GM18519 (cell line): ENCODE measurements at regions not wholly inside any gene's neighbourhood (a gene's known extent, or its start where the extent isn't known, plus 50 kb on each side); places are given as distances from the start of the nearest gene placed in this dataset.
"Not testable (repeated sequence)": the region's sequence is repeated elsewhere in the genome, so short reads cannot be mapped to it uniquely, and the experiment has no call there.

Source experiments
- ATAC-seq: cut with Tn5 transposase; IDR thresholded peaks from one replicate; pipeline ENCODE4 v1.9.1; 2021; ENCODE audit warnings: mild to moderate bottlenecking, moderate library complexity; ENCODE audit not compliant: unreplicated experiment, low FRiP score

DNA sequence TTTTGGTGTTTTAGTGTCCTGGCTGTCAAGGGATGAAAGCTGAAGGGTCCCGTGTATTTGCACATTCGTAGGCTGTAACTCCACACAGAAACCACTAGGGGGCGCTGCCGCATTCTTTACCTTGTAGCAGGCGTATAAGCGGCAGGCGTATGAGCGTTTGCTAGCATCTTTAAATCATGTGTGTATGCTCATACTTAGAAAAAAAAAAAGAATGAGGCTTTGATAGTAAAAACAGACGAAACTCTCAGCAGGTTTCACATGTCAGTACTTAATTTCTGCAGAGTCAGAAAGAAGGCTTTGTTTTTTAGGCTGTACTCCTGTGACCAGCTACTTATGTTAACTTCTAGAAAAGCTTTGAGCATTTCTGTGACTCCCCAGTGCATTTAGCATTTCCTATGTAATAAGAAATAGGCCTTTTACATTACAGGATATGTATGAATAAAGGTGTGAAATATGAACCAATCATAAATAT is 218.8 kb upstream of the ADAMTSL1 start:
- peak; percentile 92 for ATAC-seq

DNA sequence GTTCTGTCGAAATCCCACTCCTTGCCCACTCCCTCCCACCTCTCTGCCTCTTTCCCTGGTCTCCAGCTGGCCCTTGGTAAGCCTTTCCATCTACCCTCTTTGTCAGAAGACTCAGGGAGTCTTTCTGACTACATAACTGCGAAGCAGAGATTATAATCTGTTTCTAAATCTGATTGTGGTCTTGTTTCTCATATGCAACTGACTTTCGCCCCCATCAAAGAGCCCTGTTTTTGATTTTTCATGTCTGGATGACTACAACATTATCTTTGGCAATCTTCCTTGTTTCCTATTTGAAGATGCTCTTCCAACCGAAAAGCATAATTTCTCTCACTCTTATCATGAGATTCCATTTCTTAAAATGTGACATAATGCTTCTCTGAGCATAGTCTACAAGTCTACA is 218.2 kb upstream of the ADAMTSL1 start:
- no peak for ATAC-seq

DNA sequence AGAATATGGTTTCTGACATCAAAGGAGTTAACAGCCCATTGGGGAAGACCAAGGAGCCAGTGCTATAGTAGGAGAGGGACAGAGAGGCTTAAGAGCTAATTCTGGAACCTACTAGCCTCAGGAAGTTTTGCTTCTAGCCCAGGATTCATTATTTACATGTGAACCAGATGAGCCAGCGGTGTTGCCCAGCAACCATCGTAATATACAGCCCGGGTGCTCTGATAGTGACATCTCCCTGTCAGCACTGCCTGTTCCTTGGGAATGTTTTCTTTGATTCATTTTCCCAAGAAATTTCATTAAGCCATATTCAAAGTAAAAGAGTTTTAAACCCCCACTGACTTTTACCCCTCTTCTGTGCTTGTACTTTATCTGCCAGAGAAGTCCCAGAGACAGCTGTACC is 217.4 kb upstream of the ADAMTSL1 start:
- ATAC-seq = no peak

DNA sequence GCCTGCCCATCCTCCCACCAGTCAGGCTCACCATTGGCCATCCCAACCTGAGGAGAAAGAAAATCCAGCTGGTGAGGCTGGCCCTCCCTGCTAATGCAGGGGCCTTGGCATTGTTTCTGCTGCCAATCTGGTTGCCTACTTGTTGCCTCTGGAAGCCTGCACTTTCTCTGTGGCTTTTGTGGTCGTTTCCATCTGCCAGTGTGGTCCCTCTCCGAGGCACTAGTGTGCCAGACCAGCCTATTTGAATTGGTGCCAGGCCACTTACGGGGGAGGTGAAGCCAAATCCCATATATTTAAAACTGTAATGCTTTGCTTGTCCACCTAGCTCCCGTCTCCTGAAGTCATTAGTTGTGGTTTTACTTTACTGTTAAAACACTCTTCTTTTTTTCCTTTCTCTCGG is 213.4 kb upstream of the ADAMTSL1 start:
- no peak for ATAC-seq

DNA sequence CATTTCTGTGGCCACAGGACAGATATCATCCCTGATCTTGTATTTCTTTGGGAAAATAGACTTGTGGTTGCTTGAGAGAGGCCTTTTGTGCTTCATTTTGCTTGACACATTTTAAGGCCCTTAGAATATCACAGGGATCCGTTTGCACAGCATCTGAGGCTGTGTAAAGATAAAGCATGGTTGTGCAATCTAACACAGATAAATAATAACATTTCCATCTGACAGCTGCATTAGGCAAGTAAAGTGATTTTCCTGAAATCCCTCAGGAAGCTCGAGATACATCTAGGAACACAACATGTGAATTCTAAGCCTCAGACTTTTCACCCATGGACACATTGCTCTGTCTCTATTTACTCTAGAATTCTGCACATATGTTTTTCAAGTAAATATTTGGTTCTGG is 212.8 kb upstream of the ADAMTSL1 start:
- ATAC-seq = no peak

DNA sequence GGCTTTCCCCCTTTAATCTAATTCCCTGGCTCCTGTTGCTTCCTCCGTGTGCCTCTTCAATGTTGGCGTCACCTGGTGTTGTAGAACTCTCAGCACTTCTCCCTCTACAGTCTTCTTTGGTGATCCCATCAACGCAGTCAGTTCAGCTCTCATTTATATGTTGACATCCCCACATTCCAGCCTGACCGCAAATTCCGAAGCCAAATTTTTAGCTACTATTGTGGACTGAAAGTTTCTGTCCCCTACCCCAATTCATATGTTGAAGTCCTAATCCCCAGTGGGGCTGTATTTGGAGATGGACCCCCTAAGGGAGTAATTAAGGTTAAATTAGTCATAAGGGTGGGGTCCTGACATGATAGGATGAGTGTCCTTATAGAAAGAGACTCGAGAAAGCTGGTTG is 210.6 kb upstream of the ADAMTSL1 start:
- no peak for ATAC-seq

DNA sequence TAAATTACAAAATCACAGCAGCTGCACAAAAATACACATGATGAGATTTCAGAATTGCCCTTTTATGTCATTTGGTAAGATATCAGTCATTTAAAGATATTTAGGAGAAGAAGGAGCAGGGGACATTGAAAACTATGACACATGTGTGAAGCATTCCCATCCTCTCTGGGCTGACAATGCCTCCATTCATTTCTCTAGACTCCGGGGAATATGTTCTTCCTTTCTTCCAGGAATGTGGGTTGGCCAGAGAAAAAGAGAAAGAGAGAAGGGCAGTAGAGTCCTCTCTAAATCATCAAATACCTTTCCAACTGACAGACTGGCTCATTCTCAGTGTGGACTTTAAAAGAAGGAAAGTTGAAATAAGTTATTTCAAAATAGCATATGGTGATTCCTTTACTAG is 205.6 kb upstream of the ADAMTSL1 start:
- no peak for ATAC-seq

DNA sequence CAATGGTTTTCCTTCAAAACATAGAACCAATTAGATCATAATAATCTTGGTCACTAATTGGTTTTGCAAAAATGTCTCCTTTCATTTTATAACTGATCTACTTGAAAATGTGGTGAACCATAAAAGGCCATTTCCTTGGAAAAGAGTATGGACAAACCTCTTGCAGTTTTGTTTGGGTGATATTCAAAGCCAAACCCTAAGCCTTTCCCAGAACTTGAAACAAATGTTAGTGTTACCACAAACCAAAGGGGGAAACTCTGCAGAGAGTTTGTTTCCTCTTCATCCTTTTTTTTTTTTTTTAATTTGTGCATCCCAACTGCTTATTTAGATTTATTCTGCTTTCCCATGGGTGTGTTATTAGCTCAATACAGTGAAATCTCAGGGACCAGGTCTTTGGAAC is 204.4 kb upstream of the ADAMTSL1 start:
- ATAC-seq = no peak

DNA sequence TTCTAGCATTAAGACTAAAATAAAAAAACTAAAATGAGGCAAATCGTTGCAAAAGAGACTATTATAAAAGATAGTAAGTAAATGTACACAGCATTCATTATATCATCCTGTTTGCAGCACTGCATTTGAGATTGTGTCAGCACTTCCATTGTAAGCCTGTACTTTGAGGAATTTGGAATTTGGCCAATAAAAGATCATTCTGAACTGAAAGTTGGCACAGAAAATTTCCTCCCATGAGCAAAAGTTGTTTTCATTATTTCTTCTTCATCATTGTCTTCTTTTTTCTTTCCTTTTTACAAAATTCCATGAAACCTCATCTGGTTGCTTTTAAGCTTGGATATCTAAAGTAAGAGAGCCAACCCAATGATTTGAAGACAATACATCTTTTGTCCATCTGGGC is 199.3 kb upstream of the ADAMTSL1 start:
- no peak for ATAC-seq

DNA sequence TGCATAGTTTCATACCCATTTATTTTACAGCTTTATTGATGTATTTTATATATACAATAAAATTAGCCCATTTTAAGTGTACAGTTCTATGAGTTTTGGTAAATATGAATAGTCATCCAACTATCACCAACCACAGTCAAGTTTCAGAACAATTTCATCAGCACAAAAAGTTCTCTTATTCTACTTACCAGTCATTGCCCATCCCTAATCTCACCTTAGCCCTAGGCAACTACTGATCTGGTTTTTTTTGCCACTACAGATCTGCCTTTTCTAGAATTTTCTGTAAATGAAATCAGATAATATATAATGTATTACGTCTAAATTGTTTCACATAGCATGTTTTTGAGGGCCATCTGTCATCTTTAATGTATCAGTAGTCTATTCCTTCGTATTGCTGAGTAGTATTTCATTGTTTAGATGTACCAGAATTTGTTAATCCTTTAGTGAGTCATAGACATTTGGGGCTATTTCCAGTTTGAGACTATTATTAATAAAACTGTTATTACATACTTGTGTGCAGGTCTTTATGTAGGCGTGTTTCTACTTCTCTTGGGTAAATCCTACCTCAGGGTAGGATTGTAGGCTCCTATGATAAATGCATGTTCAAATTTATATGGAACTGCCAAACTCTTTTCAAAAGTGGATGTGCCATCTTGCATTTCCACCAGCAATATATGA is 198.5 kb upstream of the ADAMTSL1 start:
- ATAC-seq = no peak

DNA sequence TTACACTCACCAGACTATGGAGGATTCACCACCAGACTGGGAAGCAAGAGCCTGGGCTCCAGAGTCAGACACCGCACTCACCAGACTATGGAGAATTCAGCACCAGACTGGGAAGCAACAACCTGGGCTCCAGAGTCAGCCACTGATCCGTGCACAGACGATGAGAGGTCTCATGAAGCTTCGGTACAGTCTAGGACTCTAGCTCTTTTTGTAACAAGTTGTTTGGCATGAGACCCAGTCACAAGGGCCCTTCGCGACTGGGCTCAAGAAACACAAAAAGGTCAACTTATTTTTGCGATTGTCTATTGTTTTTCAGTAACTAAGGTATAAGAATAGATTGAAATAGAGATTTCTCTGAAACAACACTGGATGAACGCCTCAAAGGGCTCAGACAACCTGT is 192.7 kb upstream of the ADAMTSL1 start:
- ATAC-seq = no peak

DNA sequence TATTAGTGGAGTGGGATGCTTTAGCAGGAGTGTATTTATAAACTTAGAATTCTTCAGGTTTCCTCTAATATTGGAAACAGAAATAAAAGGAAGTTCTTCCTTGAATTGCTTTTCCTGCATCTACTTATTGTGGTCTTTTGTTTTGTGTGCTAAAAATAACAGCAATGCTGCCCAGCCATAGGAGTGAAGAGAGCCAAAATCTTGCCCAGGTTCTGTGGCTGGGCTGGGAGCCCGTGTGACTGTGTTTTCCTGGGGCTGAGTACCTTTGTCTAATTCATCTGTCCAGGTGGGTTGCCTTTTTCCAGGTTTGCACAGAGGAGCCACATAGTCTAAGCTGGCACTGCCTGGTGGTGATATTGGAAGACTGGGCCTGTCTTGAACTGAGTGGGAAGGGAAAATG is 179.7 kb upstream of the ADAMTSL1 start:
- no peak for ATAC-seq

DNA sequence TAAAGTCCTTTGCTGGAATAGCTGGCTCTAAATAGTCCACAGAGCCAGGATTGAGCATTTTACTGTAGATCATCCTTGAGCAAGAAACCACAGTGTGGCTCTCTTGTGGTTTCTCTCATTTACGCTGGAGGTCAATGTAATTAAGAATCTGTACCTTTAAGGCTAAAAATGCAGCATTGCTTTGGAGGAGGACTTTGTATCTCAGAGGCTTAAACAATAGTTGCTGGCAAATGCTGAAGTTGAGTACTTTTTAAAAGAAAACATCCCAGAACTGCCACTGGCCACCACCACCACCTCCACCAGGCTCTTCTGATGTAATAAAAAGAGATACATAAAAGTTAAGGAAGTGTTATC is 177.3 kb upstream of the ADAMTSL1 start:
- ATAC-seq = no peak

DNA sequence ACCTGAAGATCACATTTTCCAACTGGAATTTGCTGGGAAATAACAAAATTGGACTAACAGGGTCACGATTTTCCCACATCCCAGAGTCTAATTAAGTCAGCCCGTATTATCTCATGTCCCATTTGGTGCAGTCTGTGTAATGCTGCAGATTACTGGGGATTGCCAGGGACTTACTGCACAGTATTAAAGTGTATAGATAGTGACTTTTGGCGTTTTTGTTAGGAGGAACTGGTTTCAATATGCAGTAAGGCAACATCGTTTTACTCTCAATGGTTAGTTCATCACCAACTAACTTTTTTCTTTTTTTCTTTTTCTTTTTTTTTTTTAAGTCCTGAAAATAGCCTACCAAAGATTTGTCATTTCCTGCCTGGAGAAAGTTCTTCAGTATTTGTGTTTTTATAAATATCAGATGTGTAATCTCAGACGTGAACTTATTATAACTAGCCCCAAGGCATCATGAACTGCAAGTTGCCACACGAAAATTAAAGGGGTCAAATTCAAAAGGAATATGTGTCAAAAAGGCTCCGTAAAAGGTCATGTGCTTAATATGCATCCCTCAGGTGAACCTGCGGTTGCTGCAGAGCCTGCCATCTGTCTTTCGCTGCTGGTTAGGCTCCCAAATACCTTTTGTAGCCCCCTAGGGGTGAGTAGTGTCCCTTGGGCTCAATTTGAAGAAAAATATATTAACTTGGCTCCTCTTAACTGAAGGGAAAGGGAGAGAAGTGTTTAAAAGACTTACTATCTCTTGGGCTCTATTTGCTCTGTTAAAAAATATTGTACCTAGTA is 176.7 kb upstream of the ADAMTSL1 start:
- no peak for ATAC-seq

DNA sequence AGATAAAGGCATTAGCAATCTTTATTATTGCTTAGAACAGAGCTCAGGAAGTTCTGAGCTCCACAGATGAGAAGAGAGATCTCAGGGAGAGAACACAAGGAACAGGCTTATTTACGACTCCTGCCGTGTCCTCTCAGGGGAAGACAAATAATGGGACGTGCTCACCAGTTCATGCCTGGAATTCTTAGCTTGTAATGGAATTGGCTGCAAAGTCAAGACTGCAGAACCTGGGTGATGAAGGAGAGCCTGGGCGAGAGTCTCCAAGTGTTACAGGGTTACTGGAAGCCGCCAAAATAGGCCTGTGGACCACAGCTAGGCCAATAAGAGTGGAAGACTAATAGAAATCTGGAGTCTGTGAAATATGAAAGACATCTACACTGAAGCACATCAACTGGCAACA is 174.5 kb upstream of the ADAMTSL1 start:
- ATAC-seq = no peak

DNA sequence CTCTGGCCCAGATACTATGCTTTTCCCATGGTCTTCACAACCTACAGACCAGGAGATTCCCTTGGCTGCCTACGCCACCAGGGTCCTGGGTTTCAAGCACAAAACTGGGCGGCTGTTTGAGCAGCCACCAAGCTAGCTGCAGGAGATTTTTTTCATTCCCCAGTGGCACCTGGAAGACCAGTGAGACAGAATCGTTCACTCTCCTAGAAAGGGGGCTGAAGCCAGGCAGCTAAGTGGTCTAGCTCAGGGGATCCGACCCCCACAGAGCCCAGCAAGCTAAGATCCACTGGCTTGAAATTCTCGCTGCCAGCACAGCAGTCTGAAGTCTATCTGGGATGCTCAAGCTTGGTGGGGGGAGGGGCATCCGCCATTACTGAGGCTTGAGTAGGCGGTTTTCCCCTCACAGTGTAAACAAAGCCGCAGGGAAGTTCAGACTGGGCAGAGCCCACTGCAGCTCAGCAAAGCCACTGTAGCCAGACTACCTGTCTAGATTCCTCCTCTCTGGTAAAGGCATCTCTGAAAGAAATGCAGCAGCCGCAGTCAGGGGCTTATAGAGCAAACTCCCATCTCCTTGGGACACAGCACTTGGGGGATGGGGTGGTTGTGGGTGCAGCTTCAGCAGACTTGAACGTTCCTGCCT is 168.7 kb upstream of the ADAMTSL1 start:
- not testable (repeated sequence) for ATAC-seq

DNA sequence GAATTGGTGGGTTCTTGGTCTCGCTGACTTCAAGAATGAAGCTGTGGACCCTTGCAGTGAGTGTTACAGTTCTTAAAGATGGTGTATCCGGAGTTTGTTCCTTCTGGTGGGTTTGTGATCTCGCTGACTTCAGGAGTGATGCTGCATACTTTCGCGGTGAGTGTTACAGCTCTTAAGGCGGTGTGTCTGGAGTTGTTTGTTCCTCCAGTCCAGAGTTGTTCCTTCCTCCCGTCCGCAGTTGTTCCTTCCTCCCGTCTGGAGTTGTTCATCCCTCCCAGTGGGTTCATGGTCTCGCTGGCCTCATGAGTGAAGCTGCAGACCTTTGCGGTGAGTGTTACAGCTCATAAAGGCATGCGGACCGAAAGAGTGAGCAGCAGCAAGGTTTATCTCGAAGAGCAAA is 159.6 kb upstream of the ADAMTSL1 start:
- ATAC-seq = no peak

DNA sequence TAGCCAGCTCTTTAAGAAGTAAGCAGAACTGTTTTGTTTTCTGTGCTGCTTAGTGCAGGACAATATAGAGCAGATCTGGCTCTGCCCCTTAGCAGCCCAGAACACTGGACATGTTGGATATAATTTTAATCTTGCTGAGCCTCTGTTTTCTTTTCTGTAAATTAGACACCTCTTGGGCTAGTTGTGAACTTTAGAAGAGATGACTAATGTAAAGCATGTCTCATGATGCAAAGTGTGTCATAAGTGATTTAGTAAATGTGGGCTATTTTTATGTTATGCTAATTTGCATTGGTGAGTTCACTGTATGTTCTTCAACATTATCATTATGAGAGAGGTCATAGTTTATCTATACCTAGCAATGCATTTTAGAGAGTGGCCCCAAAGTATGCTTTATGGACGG is 156.1 kb upstream of the ADAMTSL1 start:
- ATAC-seq = no peak

DNA sequence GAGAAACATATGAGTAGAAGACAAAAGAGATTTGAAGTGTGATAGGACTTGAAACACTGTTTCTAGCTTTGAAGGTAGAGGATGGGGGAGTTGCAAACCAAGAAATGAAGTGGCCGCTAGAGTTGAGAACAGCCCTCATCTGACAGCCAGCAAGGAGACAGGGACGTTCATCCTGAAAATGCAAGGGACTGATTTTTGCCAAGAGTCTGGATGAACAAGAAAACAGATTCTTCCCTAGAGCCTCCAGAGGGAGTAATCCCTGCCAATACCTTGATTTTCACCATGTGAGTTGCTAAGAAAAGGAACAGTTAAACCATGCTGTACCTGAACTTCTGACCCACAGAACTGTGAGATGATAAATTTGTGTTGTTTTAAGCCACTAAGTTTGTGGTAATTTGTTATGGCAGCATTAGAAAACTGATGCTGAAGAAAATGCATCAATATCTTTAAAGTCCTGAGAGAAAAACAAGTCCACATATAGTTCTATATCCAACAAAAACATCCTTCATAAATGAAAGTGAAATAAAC is 154.0 kb upstream of the ADAMTSL1 start:
- ATAC-seq = no peak

DNA sequence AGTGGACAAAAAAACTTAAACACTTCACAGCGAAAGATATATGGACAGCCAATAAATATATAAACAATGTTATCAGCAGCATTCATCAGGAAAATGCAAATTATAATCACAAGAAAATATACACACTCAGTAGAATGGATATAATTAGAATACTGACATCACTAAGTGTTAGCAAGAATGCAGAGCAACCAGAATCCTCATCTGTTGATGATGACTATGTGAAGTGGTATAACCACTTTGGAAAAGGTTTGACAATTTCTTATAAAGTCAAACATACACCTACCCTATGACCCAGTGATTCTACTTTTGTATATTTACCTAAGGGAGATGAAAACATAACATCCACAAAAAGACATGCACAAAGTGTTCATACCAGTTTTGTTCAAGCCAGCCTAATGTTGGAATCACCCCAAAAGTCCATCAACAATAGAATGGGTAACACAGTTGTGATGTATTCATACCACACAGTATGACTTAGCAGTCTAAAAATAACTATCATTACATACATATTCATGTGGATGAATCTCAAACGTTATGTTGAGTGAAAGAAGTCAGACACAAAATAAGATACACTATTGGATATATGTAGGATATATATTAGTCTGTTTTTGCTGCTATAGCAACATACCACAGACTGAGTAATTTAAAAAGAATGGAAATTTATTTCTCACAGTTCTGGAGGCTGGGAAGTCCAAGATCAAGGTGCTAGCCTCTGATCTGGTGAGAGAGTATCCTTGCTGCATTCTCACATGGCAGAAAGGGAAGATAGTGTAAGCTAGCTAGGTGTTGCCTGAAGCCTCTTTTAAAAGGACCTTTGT is 148.8 kb upstream of the ADAMTSL1 start:
- no peak for ATAC-seq

DNA sequence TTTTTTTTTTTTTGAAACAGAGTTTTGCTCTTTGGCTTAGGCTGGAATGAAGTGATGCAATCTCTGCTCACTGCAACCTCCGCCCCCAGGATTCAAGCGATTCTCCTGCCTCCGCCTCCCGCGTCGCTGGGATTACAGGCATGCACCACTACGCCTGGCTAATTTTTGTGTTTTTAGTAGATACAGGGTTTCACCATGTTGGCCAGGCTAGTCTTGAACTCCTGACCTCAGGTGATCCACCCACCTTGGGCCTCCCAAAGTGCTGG is 148.3 kb upstream of the ADAMTSL1 start:
- not testable (repeated sequence) for ATAC-seq
